ENCODE measurements at regions not wholly inside any gene's neighbourhood (a gene's known extent, or its start where the extent isn't known, plus 50 kb on each side); places are given as distances from the start of the nearest gene placed in this dataset.

- Histone ChIP-seq H2AFZ (ENCODE audit: low read depth) (no peak overlapping the region), H3K4me3 (IDR thresholded peaks at IDR 0.05; ENCODE audit: insufficient read depth, low read depth, low read length) (no peak overlapping the region), H3K9ac (no peak overlapping the region), H3K4me1 (ENCODE audit: low read depth, poor library complexity, severe bottlenecking) (no peaks in the 10 kb centered on the region), H3K36me3 (ENCODE audit: insufficient read depth) (no peaks in the 10 kb centered on the region), H3K4me2 (no peak overlapping the region), H4K20me1 (ENCODE audit: insufficient read depth) (no peaks in the 10 kb centered on the region), H3K27me3 (ENCODE audit: insufficient read depth, low read depth) (no peaks in the 10 kb centered on the region), H3K79me2 (ENCODE audit: insufficient read depth, low read depth) (no peaks in the 10 kb centered on the region), H3K27ac (no peak overlapping the region)
- no peak for TF ChIP-seq CTCF (conservative IDR thresholded peaks at IDR 0.05; ENCODE audit: low read depth, low read length)
Observed at GRCh38 chr5:159725475-159725874, 190.8 kb upstream of the ADRA1B start.

GRCh38 chr5:159727167-159727566 lies 189.1 kb upstream of the ADRA1B start:
- Histone ChIP-seq H4K20me1 (ENCODE audit: insufficient read depth) (no peaks in the 10 kb centered on the region), H3K9ac (no peak overlapping the region), H2AFZ (ENCODE audit: low read depth) (no peak overlapping the region), H3K4me3 (IDR thresholded peaks at IDR 0.05; ENCODE audit: insufficient read depth, low read depth, low read length) (no peak overlapping the region), H3K4me2 (no peak overlapping the region), H3K27me3 (ENCODE audit: insufficient read depth, low read depth) (no peaks in the 10 kb centered on the region), H3K79me2 (ENCODE audit: insufficient read depth, low read depth) (no peaks in the 10 kb centered on the region), H3K4me1 (ENCODE audit: low read depth, poor library complexity, severe bottlenecking) (no peaks in the 10 kb centered on the region), H3K27ac (no peak overlapping the region), H3K36me3 (ENCODE audit: insufficient read depth) (no peaks in the 10 kb centered on the region)
- TF ChIP-seq CTCF (conservative IDR thresholded peaks at IDR 0.05; ENCODE audit: low read depth, low read length), result no peak

- no peak overlapping the region for H3K27ac ChIP-seq
- H3K79me2 ChIP-seq (ENCODE audit: insufficient read depth, low read depth), result no peaks in the 10 kb centered on the region
- no peak overlapping the region for H3K4me2 ChIP-seq
- no peaks in the 10 kb centered on the region for H3K4me1 ChIP-seq (ENCODE audit: low read depth, poor library complexity, severe bottlenecking)
- H3K27me3 ChIP-seq (ENCODE audit: insufficient read depth, low read depth), result no peaks in the 10 kb centered on the region
- no peaks in the 10 kb centered on the region for H4K20me1 ChIP-seq (ENCODE audit: insufficient read depth)
- no peaks in the 10 kb centered on the region for H3K36me3 ChIP-seq (ENCODE audit: insufficient read depth)
- no peak overlapping the region for H3K4me3 ChIP-seq (IDR thresholded peaks at IDR 0.05; ENCODE audit: insufficient read depth, low read depth, low read length)
- no peak overlapping the region for H3K9ac ChIP-seq
- TF ChIP-seq CTCF (conservative IDR thresholded peaks at IDR 0.05; ENCODE audit: low read depth, low read length), result no peak
- no peak overlapping the region for H2AFZ ChIP-seq (ENCODE audit: low read depth)
Observed at GRCh38 chr5:159730285-159730684, 186.0 kb upstream of the ADRA1B start.

- no peaks in the 10 kb centered on the region for H3K27me3 ChIP-seq (ENCODE audit: insufficient read depth, low read depth)
- H2AFZ ChIP-seq (ENCODE audit: low read depth), result no peak overlapping the region
- no peak overlapping the region for H3K27ac ChIP-seq
- H3K4me2 ChIP-seq, result no peak overlapping the region
- H4K20me1 ChIP-seq (ENCODE audit: insufficient read depth), result no peaks in the 10 kb centered on the region
- no peaks in the 10 kb centered on the region for H3K4me1 ChIP-seq (ENCODE audit: low read depth, poor library complexity, severe bottlenecking)
- H3K4me3 ChIP-seq (IDR thresholded peaks at IDR 0.05; ENCODE audit: insufficient read depth, low read depth, low read length), result no peak overlapping the region
- H3K9ac ChIP-seq, result no peak overlapping the region
- no peaks in the 10 kb centered on the region for H3K79me2 ChIP-seq (ENCODE audit: insufficient read depth, low read depth)
- no peaks in the 10 kb centered on the region for H3K36me3 ChIP-seq (ENCODE audit: insufficient read depth)
- TF ChIP-seq CTCF (conservative IDR thresholded peaks at IDR 0.05; ENCODE audit: low read depth, low read length), result no peak
Observed at GRCh38 chr5:159732220-159732619, 184.1 kb upstream of the ADRA1B start.

GRCh38 chr5:159734366-159734765 lies 181.9 kb upstream of the ADRA1B start:
- H2AFZ ChIP-seq (ENCODE audit: low read depth), result no peak overlapping the region
- H3K9ac ChIP-seq, result no peak overlapping the region
- no peaks in the 10 kb centered on the region for H4K20me1 ChIP-seq (ENCODE audit: insufficient read depth)
- H3K27me3 ChIP-seq (ENCODE audit: insufficient read depth, low read depth), result no peaks in the 10 kb centered on the region
- no peak overlapping the region for H3K27ac ChIP-seq
- H3K79me2 ChIP-seq (ENCODE audit: insufficient read depth, low read depth), result no peaks in the 10 kb centered on the region
- no peak overlapping the region for H3K4me2 ChIP-seq
- H3K36me3 ChIP-seq (ENCODE audit: insufficient read depth), result no peaks in the 10 kb centered on the region
- no peak overlapping the region for H3K4me3 ChIP-seq (IDR thresholded peaks at IDR 0.05; ENCODE audit: insufficient read depth, low read depth, low read length)
- H3K4me1 ChIP-seq (ENCODE audit: low read depth, poor library complexity, severe bottlenecking), result no peaks in the 10 kb centered on the region
- TF ChIP-seq CTCF (conservative IDR thresholded peaks at IDR 0.05; ENCODE audit: low read depth, low read length), result no peak

Data from KMS-11 (cell line).